CD4-positive, alpha-beta T cell (primary cell): ENCODE measurements at regions not wholly inside any gene's neighbourhood (a gene's known extent, or its start where the extent isn't known, plus 50 kb on each side); places are given as distances from the start of the nearest gene placed in this dataset.

Source experiments
- ATAC-seq: fragments of 200-7000 bp; cut with Tn5 transposase; one replicate; pipeline ENCODE4 v1.10.0; 2022; ENCODE audit warnings: mild to moderate bottlenecking; ENCODE audit not compliant: poor library complexity
- CTCF ChIA-PET: fragments of 350-600 bp; sonication (Branson Sonifier 250); formaldehyde crosslinking; loops from one replicate; lab custom pipeline; 2021; ENCODE audit warnings: antibody characterized with exemption, inconsistent platforms; lab: Charles Lee
- POLR2A ChIA-PET: fragments of 350-600 bp; sonication (Branson Sonifier 250); formaldehyde crosslinking; loops from one replicate; lab custom pipeline; 2021; ENCODE audit warnings: antibody characterized with exemption, inconsistent platforms; lab: Charles Lee
- DNase-seq, 14 experiments: peaks; one replicate each; pipeline ENCODE4 v3.0.0-alpha.2; 2013 to 2020; ENCODE audit warnings: mixed read lengths in 2 of 14
- H3K27ac ChIP-seq, 2 donors: one replicate each; pipeline versions ENCODE4 v1.5.1 to v1.7.0; 2013; ENCODE audit warnings: low read length in 2 of 2, low read depth in 1 of 2, mild to moderate bottlenecking in 1 of 2
- H3K27me3 ChIP-seq, 2 experiments: 1 replicate in 1 of 2; 2 replicates in 1 of 2; pipeline versions ENCODE4 v1.6.1 to v1.7.0; 2013; ENCODE audit warnings: low read length in 2 of 2, control low read depth in 1 of 2, mild to moderate bottlenecking in 1 of 2, moderate library complexity in 1 of 2; ENCODE audit not compliant: insufficient read depth in 2 of 2, control insufficient read depth in 1 of 2
- H3K36me3 ChIP-seq: one replicate; pipeline ENCODE4 v1.6.1; 2013; ENCODE audit warnings: low read length, control low read depth; ENCODE audit not compliant: insufficient read depth
- H3K4me1 ChIP-seq: one replicate; pipeline ENCODE4 v1.6.1; 2013; ENCODE audit warnings: low read length, control low read depth; ENCODE audit not compliant: insufficient read depth
- H3K4me3 ChIP-seq: one replicate; pipeline ENCODE4 v1.5.1; 2013; ENCODE audit warnings: mild to moderate bottlenecking, low read length, moderate library complexity
- H3K9me3 ChIP-seq, 2 experiments: 1 replicate in 1 of 2; 2 replicates in 1 of 2; pipeline versions ENCODE4 v1.6.1 to v1.7.0; 2013; ENCODE audit warnings: low read length in 2 of 2, mild to moderate bottlenecking in 2 of 2, control low read depth in 1 of 2, moderate library complexity in 1 of 2; ENCODE audit not compliant: control insufficient read depth in 1 of 2, insufficient read depth in 1 of 2
- H3K27ac Mint-ChIP-seq: one replicate; pipeline ENCODE4 v1.8.0; 2020; ENCODE audit warnings: mixed read lengths
- H3K27me3 Mint-ChIP-seq: one replicate; pipeline ENCODE4 v1.8.0; 2021; ENCODE audit warnings: mixed read lengths
- H3K36me3 Mint-ChIP-seq: one replicate; pipeline ENCODE4 v1.8.0; 2021; ENCODE audit warnings: low read depth, mixed read lengths
- H3K4me1 Mint-ChIP-seq: one replicate; pipeline ENCODE4 v1.8.0; 2021; ENCODE audit warnings: low read depth, mixed read lengths
- H3K4me3 Mint-ChIP-seq: one replicate; pipeline ENCODE4 v1.8.0; 2020; ENCODE audit warnings: mild to moderate bottlenecking, mixed read lengths
- H3K9me3 Mint-ChIP-seq: one replicate; pipeline ENCODE4 v1.8.0; 2020; ENCODE audit warnings: mixed read lengths
- intact Hi-C, 2 experiments: fragments of 100-400 bp; cut with DNase I in 1 of 2; cut with micrococcal nuclease in 1 of 2; formaldehyde crosslinking; loops; one replicate each; pipeline versions ENCODE4 v1.15.1 to v1.9.0; 2023 to 2025; cut with DNase I, micrococcal nuclease
- TF ChIP-seq, protein P1 (sequence below): fragments of 200-600 bp; IDR thresholded peaks from one replicate; pipeline ENCODE4 v1.8.0; 2022; ENCODE audit warnings: antibody characterized with exemption, mild to moderate bottlenecking

DNA sequence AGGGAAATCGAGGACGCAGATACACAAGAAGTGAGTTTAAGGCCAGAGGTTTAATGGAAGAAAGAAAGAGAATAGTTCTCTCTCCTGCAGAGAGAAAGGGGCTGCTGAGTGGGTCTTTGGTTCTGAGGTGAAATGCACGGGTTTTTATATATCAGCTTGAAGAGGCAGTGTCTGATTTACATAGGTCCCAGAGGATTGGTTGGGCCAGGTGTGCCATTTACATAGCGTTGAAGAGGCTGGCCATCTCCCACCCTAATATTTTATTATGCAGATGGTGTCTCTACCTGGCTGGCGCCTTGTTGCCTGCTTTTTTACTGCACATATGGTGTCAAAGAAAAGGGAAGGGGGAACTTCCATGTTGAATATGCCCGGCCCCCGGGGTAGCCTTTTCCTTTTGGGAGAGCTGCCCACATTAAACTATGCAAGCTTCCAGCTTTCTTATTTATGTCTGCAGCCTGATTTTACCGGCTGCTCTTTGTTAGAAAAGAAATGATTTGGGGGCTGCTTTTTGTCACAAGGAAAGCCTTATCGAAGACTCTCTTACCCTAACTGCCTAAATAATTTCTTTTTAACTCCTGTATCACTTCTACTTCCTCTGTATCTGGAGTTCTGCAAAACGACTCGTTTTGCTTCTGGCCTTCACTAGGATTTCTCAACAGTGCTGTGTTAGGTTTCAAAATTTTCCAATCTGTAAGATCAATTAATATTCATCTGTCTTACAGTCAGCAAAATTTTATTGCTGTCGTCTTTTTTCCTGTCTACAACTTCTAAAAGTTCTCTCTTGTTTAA, 268.5 kb downstream of the B3GLCT start:
- no peaks in the 10 kb centered on the region for H3K27me3 ChIP-seq
- DNase-seq: no peak
- no peak for ATAC-seq
- H3K9me3 ChIP-seq: no peaks in the 10 kb centered on the region
- no peak overlapping the region for H3K4me3 ChIP-seq
- no peak overlapping the region for H3K27ac ChIP-seq
- CTCF ChIA-PET: no interaction called here
- intact Hi-C loops: no loop called here
- no peaks in the 10 kb centered on the region for H3K4me1 ChIP-seq
- TF ChIP-seq, protein P1, sequence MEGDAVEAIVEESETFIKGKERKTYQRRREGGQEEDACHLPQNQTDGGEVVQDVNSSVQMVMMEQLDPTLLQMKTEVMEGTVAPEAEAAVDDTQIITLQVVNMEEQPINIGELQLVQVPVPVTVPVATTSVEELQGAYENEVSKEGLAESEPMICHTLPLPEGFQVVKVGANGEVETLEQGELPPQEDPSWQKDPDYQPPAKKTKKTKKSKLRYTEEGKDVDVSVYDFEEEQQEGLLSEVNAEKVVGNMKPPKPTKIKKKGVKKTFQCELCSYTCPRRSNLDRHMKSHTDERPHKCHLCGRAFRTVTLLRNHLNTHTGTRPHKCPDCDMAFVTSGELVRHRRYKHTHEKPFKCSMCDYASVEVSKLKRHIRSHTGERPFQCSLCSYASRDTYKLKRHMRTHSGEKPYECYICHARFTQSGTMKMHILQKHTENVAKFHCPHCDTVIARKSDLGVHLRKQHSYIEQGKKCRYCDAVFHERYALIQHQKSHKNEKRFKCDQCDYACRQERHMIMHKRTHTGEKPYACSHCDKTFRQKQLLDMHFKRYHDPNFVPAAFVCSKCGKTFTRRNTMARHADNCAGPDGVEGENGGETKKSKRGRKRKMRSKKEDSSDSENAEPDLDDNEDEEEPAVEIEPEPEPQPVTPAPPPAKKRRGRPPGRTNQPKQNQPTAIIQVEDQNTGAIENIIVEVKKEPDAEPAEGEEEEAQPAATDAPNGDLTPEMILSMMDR: no peak
- H3K9me3 Mint-ChIP-seq: no peaks in the 10 kb centered on the region
- no peaks in the 10 kb centered on the region for H3K27me3 Mint-ChIP-seq
- POLR2A ChIA-PET: no interaction called here
- no peaks in the 10 kb centered on the region for H3K36me3 ChIP-seq
- no peaks in the 10 kb centered on the region for H3K36me3 Mint-ChIP-seq
- H3K4me1 Mint-ChIP-seq: no peaks in the 10 kb centered on the region
- no peak overlapping the region for H3K4me3 Mint-ChIP-seq
- H3K27ac Mint-ChIP-seq: no peak overlapping the region

DNA sequence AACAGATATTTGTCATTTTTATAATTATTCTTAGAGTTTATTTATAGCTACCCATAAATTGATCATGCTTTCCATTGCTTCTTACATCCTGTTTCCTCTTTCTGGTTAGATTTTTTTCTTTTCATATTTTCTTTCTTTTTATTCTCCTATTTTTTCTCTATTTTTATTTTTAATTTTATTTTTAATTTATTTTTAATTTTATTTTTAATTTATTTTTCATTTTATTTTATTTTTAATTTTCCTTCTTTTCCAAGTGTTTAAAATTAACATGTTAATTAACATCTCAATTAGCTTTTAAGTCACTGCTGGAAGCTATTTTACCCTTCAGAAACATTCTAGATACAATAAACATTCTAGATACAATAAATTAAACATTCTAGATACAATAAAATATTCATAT, 269.6 kb downstream of the B3GLCT start:
- POLR2A ChIA-PET: no interaction called here
- Histone ChIP-seq H3K4me3 (no peak overlapping the region), H3K27me3 (no peaks in the 10 kb centered on the region), H3K4me1 (no peaks in the 10 kb centered on the region), H3K36me3 (no peaks in the 10 kb centered on the region), H3K9me3 (no peaks in the 10 kb centered on the region), H3K27ac (no peak overlapping the region)
- DNase-seq: no peak
- no peak overlapping the region for H3K27ac Mint-ChIP-seq
- H3K9me3 Mint-ChIP-seq: no peaks in the 10 kb centered on the region
- TF ChIP-seq, protein P1: no peak
- no peak overlapping the region for H3K4me3 Mint-ChIP-seq
- no peaks in the 10 kb centered on the region for H3K4me1 Mint-ChIP-seq
- H3K36me3 Mint-ChIP-seq: no peaks in the 10 kb centered on the region
- no peak for ATAC-seq
- intact Hi-C loops: no loop called here
- CTCF ChIA-PET: no interaction called here
- no peaks in the 10 kb centered on the region for H3K27me3 Mint-ChIP-seq

- ATAC-seq: no peak
- POLR2A ChIA-PET: no interaction called here
Observed at GRCh38 chr13:31476266-31476665, 263.1 kb upstream of the RXFP2 start.

More at GRCh38 chr13:31476266-31476665, 263.1 kb upstream of the RXFP2 start:
- Mint-ChIP-seq H3K27me3 (peaks cover 11% of the 10 kb centered on the region), H3K4me1 (no peaks in the 10 kb centered on the region), H3K36me3 (no peaks in the 10 kb centered on the region), H3K9me3 (peaks cover 6% of the 10 kb centered on the region), H3K4me3 (no peak overlapping the region), H3K27ac (no peak overlapping the region)
- Histone ChIP-seq H3K4me1 (no peaks in the 10 kb centered on the region), H3K36me3 (no peaks in the 10 kb centered on the region), H3K9me3 (no peaks in the 10 kb centered on the region), H3K27ac (no peak overlapping the region), H3K4me3 (no peak overlapping the region), H3K27me3 (peaks cover 0 to 7% of the 10 kb centered on the region in 2 experiments)
- DNase-seq: no peak
- CTCF ChIA-PET: no interaction called here
- TF ChIP-seq, protein P1: no peak
- intact Hi-C loops: no loop called here
